PC-3 (cell line): ENCODE measurements at regions not wholly inside any gene's neighbourhood (a gene's known extent, or its start where the extent isn't known, plus 50 kb on each side); places are given as distances from the start of the nearest gene placed in this dataset.

ENCODE experiments used
- EZH2 ChIP-seq: fragments of 300-600 bp; sonication (generic); IDR thresholded peaks from one replicate; pipeline ENCODE4 v1.6.1; 2017; ENCODE audit warnings: antibody characterized with exemption, mild to moderate bottlenecking, low read length; ENCODE audit not compliant: unreplicated experiment
- EZH2phosphoT487 ChIP-seq: fragments of 300-600 bp; sonication (generic); IDR thresholded peaks from 2 replicates; pipeline ENCODE4 v1.6.1; 2018; ENCODE audit warnings: mild to moderate bottlenecking, antibody characterized with exemption, low read length, borderline replicate concordance
- TF ChIP-seq, protein P1 (sequence below): fragments of 300-600 bp; sonication (generic); conservative IDR thresholded peaks from 2 replicates; pipeline ENCODE4 v1.5.1; 2017; ENCODE audit warnings: antibody characterized with exemption, low read depth, mild to moderate bottlenecking, low read length

DNA sequence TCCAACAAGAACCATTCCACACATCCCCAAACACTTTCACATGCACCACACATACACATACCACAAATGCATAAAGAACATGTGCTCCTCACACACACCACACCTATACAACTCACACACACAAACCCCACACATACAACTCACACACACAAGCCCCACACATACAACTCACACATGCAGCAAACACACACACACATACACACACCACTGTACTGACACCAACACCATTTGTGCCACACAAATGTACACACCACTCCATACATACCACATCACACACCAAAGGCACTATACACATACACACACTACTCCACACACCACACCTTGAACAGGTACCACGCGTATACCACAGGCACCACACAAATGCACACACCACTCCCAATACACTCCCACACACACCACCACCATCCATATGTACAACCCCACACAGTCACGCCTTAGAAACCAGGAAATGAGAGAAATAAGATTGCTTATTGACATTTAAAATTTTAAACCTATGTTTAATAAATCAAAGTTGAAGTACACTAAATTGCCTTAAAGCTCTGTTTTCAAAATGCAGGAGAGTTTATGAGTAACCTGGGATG lies 107.4 kb downstream of the ARL4A start:
- TF ChIP-seq, protein P1, sequence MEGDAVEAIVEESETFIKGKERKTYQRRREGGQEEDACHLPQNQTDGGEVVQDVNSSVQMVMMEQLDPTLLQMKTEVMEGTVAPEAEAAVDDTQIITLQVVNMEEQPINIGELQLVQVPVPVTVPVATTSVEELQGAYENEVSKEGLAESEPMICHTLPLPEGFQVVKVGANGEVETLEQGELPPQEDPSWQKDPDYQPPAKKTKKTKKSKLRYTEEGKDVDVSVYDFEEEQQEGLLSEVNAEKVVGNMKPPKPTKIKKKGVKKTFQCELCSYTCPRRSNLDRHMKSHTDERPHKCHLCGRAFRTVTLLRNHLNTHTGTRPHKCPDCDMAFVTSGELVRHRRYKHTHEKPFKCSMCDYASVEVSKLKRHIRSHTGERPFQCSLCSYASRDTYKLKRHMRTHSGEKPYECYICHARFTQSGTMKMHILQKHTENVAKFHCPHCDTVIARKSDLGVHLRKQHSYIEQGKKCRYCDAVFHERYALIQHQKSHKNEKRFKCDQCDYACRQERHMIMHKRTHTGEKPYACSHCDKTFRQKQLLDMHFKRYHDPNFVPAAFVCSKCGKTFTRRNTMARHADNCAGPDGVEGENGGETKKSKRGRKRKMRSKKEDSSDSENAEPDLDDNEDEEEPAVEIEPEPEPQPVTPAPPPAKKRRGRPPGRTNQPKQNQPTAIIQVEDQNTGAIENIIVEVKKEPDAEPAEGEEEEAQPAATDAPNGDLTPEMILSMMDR: no peak
- TF ChIP-seq EZH2: no peak
- no peak for TF ChIP-seq EZH2phosphoT487
